ENCODE measurements at regions not wholly inside any gene's neighbourhood (a gene's known extent, or its start where the extent isn't known, plus 50 kb on each side); places are given as distances from the start of the nearest gene placed in this dataset.
A peak's percentile ranks its signal among the peaks of the same experiment; 100 is the strongest.

GRCh38 chr18:28961669-28962228, 784.8 kb upstream of the CDH2 start:
- Histone ChIP-seq H3K27ac (ENCODE audit: low read depth, low read length) (no peak overlapping the region), H3K9me2 (replicated peaks; ENCODE audit: control insufficient read depth, low read length) (no peaks in the 10 kb centered on the region), H3F3A (ENCODE audit: control insufficient read depth, insufficient read depth) (no peaks in the 10 kb centered on the region), H3K4me3 (ENCODE audit: low read length) (no peak overlapping the region), H3K79me2 (ENCODE audit: control insufficient read depth, low read length) (no peaks in the 10 kb centered on the region), H3K9me3 (ENCODE audit: control insufficient read depth, insufficient read depth, low read length) (no peaks in the 10 kb centered on the region), H3K4me1 (ENCODE audit: control insufficient read depth, low read length) (no peaks in the 10 kb centered on the region), H3K36me3 (ENCODE audit: control insufficient read depth, low read length) (no peaks in the 10 kb centered on the region), H3K4me2 (ENCODE audit: low read length) (no peak overlapping the region), H3K27me3 (ENCODE audit: control insufficient read depth, low read length) (no peaks in the 10 kb centered on the region), H4K20me1 (ENCODE audit: control insufficient read depth, insufficient read depth, low read depth, low read length) (no peaks in the 10 kb centered on the region)
- TF ChIP-seq EZH2phosphoT487 (IDR thresholded peaks at IDR 0.05; ENCODE audit: borderline replicate concordance, low read length) (no peak), CTCF (IDR thresholded peaks at IDR 0.05; ENCODE audit: low read depth, low read length, poor library complexity, severe bottlenecking) (peak; percentile 59)

GRCh38 chr18:28960146-28960545, 783.2 kb upstream of the CDH2 start:
- no peaks in the 10 kb centered on the region for H3K9me2 ChIP-seq (replicated peaks; ENCODE audit: control insufficient read depth, low read length)
- H3K27me3 ChIP-seq (ENCODE audit: control insufficient read depth, low read length): no peaks in the 10 kb centered on the region
- no peaks in the 10 kb centered on the region for H3K4me1 ChIP-seq (ENCODE audit: control insufficient read depth, low read length)
- H3K4me2 ChIP-seq (ENCODE audit: low read length): no peak overlapping the region
- H3K79me2 ChIP-seq (ENCODE audit: control insufficient read depth, low read length): no peaks in the 10 kb centered on the region
- H3F3A ChIP-seq (ENCODE audit: control insufficient read depth, insufficient read depth): no peaks in the 10 kb centered on the region
- H3K4me3 ChIP-seq (ENCODE audit: low read length): no peak overlapping the region
- H4K20me1 ChIP-seq (ENCODE audit: control insufficient read depth, insufficient read depth, low read depth, low read length): no peaks in the 10 kb centered on the region
- H3K27ac ChIP-seq (ENCODE audit: low read depth, low read length): no peak overlapping the region
- H3K9me3 ChIP-seq (ENCODE audit: control insufficient read depth, insufficient read depth, low read length): no peaks in the 10 kb centered on the region
- TF ChIP-seq CTCF (IDR thresholded peaks at IDR 0.05; ENCODE audit: low read depth, low read length, poor library complexity, severe bottlenecking): no peak
- H3K36me3 ChIP-seq (ENCODE audit: control insufficient read depth, low read length): no peaks in the 10 kb centered on the region

GRCh38 chr18:28952339-28952738, 775.4 kb upstream of the CDH2 start:
- H3K36me3 ChIP-seq (ENCODE audit: control insufficient read depth, low read length): no peaks in the 10 kb centered on the region
- H3K79me2 ChIP-seq (ENCODE audit: control insufficient read depth, low read length): no peaks in the 10 kb centered on the region
- no peak overlapping the region for H3K27ac ChIP-seq (ENCODE audit: low read depth, low read length)
- no peaks in the 10 kb centered on the region for H4K20me1 ChIP-seq (ENCODE audit: control insufficient read depth, insufficient read depth, low read depth, low read length)
- no peaks in the 10 kb centered on the region for H3K4me1 ChIP-seq (ENCODE audit: control insufficient read depth, low read length)
- H3K9me3 ChIP-seq (ENCODE audit: control insufficient read depth, insufficient read depth, low read length): peaks cover 14% of the 10 kb centered on the region; the same call in 1 of the 2 replicates
- no peaks in the 10 kb centered on the region for H3F3A ChIP-seq (ENCODE audit: control insufficient read depth, insufficient read depth)
- H3K4me3 ChIP-seq (ENCODE audit: low read length): no peak overlapping the region
- TF ChIP-seq CTCF (IDR thresholded peaks at IDR 0.05; ENCODE audit: low read depth, low read length, poor library complexity, severe bottlenecking) (no peak), EZH2phosphoT487 (IDR thresholded peaks at IDR 0.05; ENCODE audit: borderline replicate concordance, low read length) (no peak)
- no peaks in the 10 kb centered on the region for H3K27me3 ChIP-seq (ENCODE audit: control insufficient read depth, low read length)
- no peak overlapping the region for H3K4me2 ChIP-seq (ENCODE audit: low read length)
- H3K9me2 ChIP-seq (replicated peaks; ENCODE audit: control insufficient read depth, low read length): no peaks in the 10 kb centered on the region

Measured in DOHH2 (cell line).